ENCODE measurements at regions not wholly inside any gene's neighbourhood (a gene's known extent, or its start where the extent isn't known, plus 50 kb on each side); places are given as distances from the start of the nearest gene placed in this dataset.

DNA sequence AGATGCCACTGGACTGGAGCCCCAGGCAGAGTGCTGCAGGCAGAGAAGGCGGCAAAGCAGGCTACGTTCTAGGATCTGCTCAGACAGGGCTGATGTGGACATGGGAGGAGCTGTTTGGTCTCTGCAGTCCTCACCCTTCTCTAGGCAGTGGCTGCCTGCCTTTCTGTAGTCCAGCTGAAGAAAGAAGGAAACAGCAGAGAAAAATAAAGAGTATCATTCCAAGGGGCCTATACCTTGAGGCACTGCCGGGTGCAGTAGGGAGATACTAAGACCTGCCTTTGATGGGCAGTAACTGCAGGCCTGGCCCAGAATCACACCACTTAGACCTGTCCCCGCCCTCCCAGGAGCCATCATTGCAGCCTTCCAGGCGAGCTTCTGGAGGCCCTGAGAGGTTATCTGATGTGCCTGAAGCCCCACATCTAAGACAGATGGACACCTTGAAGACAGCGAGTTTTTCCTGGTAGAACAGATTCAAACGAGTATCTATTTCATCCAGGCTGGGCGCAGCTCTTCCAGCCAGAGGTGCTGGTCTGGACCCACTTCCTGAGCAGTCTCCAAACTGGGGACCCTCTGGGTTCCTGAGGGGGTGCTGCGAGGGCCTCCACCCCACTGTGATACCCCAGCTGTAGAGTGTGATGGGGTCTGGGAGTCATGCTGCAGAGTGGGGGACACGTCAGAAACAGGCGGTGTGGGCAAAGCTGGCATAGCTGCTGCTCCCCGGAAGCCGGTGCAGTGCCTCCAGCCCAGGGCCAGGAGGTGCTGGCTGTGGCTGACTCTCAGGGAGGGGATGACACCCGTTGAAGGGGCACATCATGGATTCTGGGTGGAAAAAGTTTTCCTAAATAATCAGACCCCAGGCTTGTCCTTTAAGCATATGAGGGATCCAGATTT is 87.3 kb upstream of the OTOS start:
- DNase-seq (ENCODE audit: low read depth), result no peak

- DNase-seq (ENCODE audit: low read depth), result no peak
These were observed 88.5 kb upstream of the OTOS start for GRCh38 chr2:240229005-240229404.

- no peak for DNase-seq (ENCODE audit: low read depth)
These were observed 89.3 kb upstream of the OTOS start for GRCh38 chr2:240229603-240230235.

GRCh38 chr2:240230291-240230931 is 90.0 kb upstream of the OTOS start:
- DNase-seq (ENCODE audit: low read depth), result no peak

GRCh38 chr2:240231838-240232244 is 91.4 kb upstream of the OTOS start:
- no peak for DNase-seq (ENCODE audit: low read depth)

DNA sequence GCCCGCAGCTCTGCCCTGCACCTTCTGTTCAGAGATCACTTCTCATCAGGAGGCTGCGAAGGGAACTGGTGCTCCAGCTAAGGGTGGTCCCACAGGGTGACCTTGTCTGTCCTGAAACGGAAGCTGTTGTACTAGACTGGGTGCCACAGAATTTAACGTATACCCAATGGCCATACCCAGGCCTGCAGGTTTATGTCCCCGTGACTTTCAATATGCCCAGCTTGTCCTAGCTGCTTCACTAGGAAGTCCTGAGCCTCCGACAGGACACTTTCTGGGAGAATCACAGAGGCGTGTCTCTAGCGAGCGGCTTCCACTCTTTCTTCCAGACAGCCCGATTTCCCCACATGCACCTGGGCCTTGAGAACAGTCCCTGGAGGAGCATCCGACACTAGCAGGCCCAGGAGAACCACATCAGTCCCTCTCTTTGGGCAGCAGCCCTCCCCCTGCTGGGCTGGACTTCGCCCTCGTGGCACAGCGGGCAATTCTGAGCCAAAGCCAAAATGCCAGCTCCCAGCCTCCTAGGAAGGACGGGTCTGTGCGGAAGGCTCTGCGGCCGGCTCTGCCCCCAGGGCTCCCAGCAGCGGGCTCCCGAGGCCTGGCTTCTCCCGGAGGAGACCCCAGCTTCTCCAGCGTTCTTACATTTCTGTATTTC is 91.9 kb upstream of the OTOS start:
- DNase-seq (ENCODE audit: low read depth), result no peak

DNA sequence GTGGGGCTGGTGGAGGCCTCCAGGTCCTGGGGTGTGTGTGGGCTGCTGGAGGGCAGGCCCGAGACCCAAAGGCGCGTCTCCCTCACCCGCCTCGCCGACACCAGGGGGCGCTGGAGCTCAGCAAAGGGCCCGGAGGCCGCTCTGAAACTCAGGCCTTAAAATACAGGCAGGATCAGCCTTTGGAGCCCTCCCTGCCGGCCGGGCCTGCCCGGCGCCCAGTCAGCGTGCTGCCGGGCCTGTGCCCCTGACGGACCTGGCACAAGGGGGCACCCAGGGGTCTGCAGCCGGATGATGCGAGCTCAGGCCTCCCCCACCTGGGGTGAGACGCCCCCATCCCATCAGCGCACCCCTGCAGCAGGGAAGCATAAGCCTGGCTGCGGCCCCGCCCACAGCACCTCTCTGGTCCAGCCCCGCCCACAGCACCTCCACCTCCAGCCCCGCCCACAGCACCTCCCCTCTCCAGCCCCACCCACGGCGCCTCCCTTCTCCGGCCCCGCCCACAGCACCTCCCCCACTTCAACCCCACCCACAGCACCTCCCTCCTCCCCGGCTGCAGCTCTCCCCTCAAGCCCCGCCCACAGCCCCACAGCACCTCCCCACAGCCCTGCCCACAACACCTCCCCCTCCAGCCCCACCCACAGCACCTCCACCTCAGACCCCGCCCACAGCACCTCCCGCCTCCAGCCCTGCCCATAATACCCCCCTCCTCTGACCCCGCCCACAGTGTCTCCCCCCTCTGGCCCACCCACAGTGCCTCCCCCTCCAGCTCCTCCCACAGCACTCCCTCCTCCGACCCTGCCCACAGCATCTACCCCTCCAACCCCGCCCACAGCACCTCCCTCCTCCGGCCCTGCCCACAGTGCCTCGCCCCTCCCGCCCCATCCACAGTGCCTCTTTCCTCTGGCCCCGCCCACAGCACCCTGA is 92.8 kb upstream of the OTOS start:
- DNase-seq (ENCODE audit: low read depth), result peak; percentile 64

- DNase-seq (ENCODE audit: low read depth), result no peak
These were observed 93.5 kb upstream of the OTOS start for GRCh38 chr2:240233885-240234502.

- no peak for DNase-seq (ENCODE audit: low read depth)
These were observed 94.1 kb upstream of the OTOS start for GRCh38 chr2:240234503-240234951.

DNA sequence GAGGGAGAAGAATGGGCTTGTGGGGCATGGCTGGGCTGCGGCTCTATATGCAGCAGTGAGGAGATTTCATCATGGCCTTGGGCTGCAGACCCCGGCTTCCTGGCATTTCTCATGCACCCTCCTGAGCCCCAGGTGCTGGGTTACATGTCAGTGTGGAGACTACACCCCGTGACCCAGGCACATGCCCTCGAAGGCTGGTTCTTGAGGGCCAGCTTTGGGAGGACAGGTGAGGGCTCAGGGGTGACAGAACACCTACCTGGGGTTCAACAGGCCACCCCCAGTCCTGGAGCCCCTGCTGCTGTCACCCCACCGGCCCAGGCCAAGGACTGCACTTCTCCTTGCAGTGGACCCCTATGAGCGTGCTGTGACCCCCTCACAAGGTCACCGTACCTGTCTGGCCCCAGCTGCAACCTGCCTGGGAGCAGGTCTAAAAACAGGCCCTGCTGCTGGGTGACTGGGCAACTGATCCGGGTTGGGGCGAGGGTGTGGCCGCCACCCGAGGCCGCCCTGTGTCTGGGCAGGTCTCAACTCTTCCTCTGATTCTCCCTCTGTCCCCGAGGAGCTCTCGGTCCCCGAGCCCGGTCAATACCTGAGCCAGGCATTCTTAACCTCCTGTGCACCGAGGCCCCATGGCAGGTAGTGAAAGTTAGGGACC is 94.8 kb upstream of the OTOS start:
- no peak for DNase-seq (ENCODE audit: low read depth)

DNA sequence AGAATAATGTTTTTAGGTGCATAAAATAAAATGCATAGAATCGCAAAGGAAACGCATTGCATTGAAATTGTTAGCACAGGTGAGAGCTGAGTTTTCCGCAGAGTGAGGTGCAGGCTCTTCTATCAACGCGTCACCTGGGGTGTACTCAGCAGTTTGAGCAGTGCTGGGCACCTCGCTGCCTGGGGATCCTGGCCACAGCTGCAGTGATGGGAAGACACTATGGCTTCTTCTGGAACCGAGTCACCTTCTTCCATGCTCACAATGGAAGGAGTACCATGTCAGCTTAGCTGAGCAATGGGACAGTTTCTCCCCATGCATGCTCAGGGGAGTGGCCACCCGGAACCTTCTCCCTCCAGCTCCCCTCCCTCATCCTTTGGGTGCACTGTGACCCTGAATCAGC is 95.4 kb upstream of the OTOS start:
- DNase-seq (ENCODE audit: low read depth), result no peak

GRCh38 chr2:240236217-240237111 is 96.0 kb upstream of the OTOS start:
- DNase-seq (ENCODE audit: low read depth), result no peak

GRCh38 chr2:240237609-240238174 is 97.2 kb upstream of the OTOS start:
- DNase-seq (ENCODE audit: low read depth), result no peak

DNA sequence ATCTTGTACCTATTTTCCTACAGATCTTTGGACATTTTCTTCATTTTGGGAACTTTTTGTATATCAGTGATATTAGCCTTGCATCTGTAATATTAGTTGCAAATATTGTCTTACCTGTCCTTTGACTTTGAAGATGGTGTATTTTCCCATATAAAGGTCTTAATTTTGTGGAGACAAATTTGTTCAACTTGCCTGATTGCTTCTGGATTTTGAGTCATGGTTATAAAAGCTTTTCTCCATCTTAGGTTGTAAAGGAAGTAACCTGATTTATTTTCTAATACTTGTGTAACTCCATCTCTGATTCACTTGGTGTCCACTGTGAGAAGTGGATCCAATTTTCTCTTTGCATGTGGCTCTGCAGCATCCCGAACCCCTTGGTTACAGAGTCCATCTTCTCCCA is 97.7 kb upstream of the OTOS start:
- no peak for DNase-seq (ENCODE audit: low read depth)

DNA sequence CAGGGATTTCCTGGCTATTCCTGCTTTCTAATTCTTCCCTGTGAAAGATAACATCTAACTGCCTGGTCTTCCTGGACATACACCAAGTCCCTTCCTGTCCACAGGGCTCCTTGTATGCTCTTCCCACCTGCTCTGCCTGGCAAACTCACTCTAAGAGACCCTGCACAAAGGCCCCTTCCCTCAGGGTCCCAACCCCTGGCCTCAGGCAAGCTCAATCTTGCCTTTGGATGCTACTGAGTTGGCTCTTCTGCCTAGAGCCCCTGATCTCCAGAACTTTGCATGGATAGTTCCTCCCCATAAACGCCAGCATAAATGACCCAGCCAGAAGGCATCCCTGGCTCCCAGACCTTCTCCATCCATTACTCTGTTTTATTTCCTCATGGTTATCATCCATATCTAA is 98.3 kb upstream of the OTOS start:
- DNase-seq (ENCODE audit: low read depth), result no peak

DNA sequence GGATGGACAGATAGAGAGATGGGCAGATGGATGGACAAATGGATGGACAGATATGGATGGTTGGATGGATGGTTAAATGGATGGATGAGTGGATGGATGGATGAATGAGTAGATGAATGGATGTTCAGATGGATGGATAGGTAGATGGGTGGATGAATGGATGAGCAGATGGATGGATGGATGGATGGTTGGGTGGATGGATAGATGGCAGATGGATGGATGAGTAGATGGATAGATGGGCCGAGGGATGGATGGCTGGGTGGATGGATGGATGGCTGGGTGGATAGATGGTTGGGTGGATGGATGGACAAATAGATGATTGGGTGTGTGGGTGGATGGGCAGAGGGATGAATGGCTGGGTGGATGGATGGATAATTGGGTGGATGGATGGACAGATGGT is 98.9 kb upstream of the OTOS start:
- no peak for DNase-seq (ENCODE audit: low read depth)

DNA sequence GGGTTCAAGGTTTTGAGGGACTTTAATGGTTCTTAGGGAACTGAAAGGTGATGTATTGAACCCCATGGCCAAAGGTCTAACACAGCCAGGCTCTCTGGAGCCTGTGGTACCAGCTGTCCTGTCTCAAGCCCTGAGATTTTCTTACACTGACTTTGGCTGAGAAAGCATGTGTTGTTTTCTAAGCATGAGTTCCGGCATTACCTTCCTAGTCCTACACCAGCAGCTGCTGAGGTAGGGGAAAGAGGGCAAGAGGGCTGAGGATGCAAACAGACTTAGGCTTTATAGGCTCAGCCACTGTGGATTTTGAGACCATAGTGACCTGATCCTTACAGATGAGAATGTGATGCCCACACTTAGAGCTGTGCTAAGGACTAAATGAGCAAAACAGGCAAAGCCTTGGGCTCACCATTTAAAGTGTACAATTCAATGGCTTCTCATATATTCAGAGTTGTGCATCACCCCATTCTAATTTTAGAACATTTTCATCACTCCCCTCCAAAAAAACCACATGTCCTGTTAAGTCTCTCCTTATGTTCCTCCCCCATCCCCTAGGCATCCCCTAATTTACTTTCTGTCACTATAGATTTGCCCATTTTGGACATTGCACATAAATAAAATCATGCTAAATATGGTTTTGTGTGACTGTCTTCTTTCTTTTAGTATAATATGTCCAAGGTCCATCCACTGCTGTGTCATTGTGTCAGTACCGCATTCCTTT is 99.7 kb upstream of the OTOS start:
- no peak for DNase-seq (ENCODE audit: low read depth)

DNA sequence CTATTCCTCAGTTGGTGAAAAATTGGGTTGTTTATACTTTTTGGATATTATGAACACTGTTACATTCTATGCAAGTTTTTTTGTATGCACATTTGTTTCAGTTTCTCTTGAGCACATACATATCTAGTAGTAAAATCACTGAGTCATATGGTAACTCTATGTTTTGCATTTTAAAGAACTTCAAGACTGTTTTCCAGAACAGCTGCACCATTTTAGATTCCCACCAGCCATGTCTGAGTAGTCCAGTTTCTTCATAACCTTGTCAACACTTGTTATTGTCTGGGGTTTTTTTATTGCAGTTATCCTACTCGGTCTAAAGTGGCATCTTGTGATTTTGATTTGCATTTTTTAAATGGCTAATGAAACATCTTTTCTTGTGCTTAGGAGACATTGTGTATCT is 100.3 kb upstream of the OTOS start:
- no peak for DNase-seq (ENCODE audit: low read depth)

All from activated T-cell treated with anti-CD3 and anti-CD28 coated beads for 1 hour (primary cell).